HEK293T (cell line): ENCODE measurements at regions not wholly inside any gene's neighbourhood (a gene's known extent, or its start where the extent isn't known, plus 50 kb on each side); places are given as distances from the start of the nearest gene placed in this dataset.

Experiments used
- CTCF ChIA-PET: fragments of 350-600 bp; formaldehyde crosslinking; extraction: SDS; loops from one replicate; lab custom pipeline; 2021; ENCODE audit warnings: antibody characterized with exemption, inconsistent platforms; lab: Yijun Ruan, JAX
- POLR2A ChIA-PET: fragments of 350-600 bp; formaldehyde crosslinking; extraction: SDS; loops from one replicate; lab custom pipeline; 2020; ENCODE audit warnings: antibody characterized with exemption, inconsistent platforms; lab: Yijun Ruan, JAX
- DNase-seq: peaks from one replicate; pipeline ENCODE4 v3.0.0; 2012; ENCODE audit warnings: mixed read lengths; ENCODE audit errors: extremely low spot score
- ARNT ChIP-seq: fragments of 450-650 bp; IDR thresholded peaks from 2 replicates; pipeline ENCODE4 v1.6.1; 2017; ENCODE audit warnings: mild to moderate bottlenecking
- BHLHE40 ChIP-seq: fragments of 450-650 bp; IDR thresholded peaks from 2 replicates; pipeline ENCODE4 v1.6.1; 2016; ENCODE audit warnings: mild to moderate bottlenecking, moderate library complexity, borderline replicate concordance
- CTBP1 ChIP-seq: fragments of 450-650 bp; IDR thresholded peaks from 2 replicates; pipeline ENCODE4 v1.6.1; 2016; ENCODE audit warnings: borderline replicate concordance
- ELF4 ChIP-seq: fragments of 450-650 bp; IDR thresholded peaks from 2 replicates; pipeline ENCODE4 v1.6.1; 2017; ENCODE audit warnings: antibody characterized with exemption
- FOXA1 ChIP-seq: fragments of 450-650 bp; IDR thresholded peaks from 2 replicates; pipeline ENCODE4 v1.6.1; 2016; ENCODE audit warnings: mild to moderate bottlenecking
- FOXK2 ChIP-seq: fragments of 450-650 bp; IDR thresholded peaks from 2 replicates; pipeline ENCODE4 v1.6.1; 2016; ENCODE audit warnings: mild to moderate bottlenecking
- FOXM1 ChIP-seq: fragments of 450-650 bp; IDR thresholded peaks from 2 replicates; pipeline ENCODE4 v1.6.1; 2017; ENCODE audit warnings: mild to moderate bottlenecking, borderline replicate concordance
- HDGF ChIP-seq: fragments of 450-650 bp; IDR thresholded peaks from 2 replicates; pipeline ENCODE4 v1.6.1; 2017; ENCODE audit warnings: antibody characterized with exemption, borderline replicate concordance
- L3MBTL2 ChIP-seq: fragments of 450-650 bp; conservative IDR thresholded peaks from 2 replicates; pipeline ENCODE4 v1.6.1; 2016; ENCODE audit warnings: mild to moderate bottlenecking
- LEF1 ChIP-seq: fragments of 450-650 bp; IDR thresholded peaks from 2 replicates; pipeline ENCODE4 v1.6.1; 2017; ENCODE audit warnings: mild to moderate bottlenecking, borderline replicate concordance
- NFRKB ChIP-seq: fragments of 450-650 bp; IDR thresholded peaks from 2 replicates; pipeline ENCODE4 v1.6.1; 2016; ENCODE audit warnings: mild to moderate bottlenecking, moderate library complexity
- PKNOX1 ChIP-seq: fragments of 450-650 bp; IDR thresholded peaks from 2 replicates; pipeline ENCODE4 v1.6.1; 2016
- SP1 ChIP-seq: fragments of 450-650 bp; IDR thresholded peaks from 2 replicates; pipeline ENCODE4 v1.6.1; 2017
- SUZ12 ChIP-seq: fragments of 450-650 bp; IDR thresholded peaks from 2 replicates; pipeline ENCODE4 v1.6.1; 2016; ENCODE audit warnings: mild to moderate bottlenecking
- TARDBP ChIP-seq: fragments of 450-650 bp; IDR thresholded peaks from 2 replicates; pipeline ENCODE4 v1.6.1; 2016
- ZNF384 ChIP-seq: fragments of 450-650 bp; IDR thresholded peaks from 2 replicates; pipeline ENCODE4 v1.6.1; 2016

- ChIA-PET POLR2A (no interaction called here), CTCF (no interaction called here)
- no peak for TF ChIP-seq LEF1
- TF ChIP-seq CTBP1: no peak
- TF ChIP-seq ARNT: no peak
- TF ChIP-seq ZNF384: no peak
- no peak for TF ChIP-seq FOXK2
- TF ChIP-seq BHLHE40: no peak
- no peak for TF ChIP-seq FOXM1
- TF ChIP-seq HDGF: no peak
- TF ChIP-seq PKNOX1: no peak
- TF ChIP-seq SP1: no peak
- no peak for TF ChIP-seq NFRKB
- no peak for TF ChIP-seq FOXA1
- no peak for TF ChIP-seq ELF4
- TF ChIP-seq L3MBTL2: no peak
- TF ChIP-seq SUZ12: no peak
- no peak for TF ChIP-seq TARDBP
- no peak for DNase-seq
Measured at GRCh38 chrX:116226665-116227484, 56.3 kb downstream of the AGTR2 start.

- DNase-seq: no peak
- no peak for TF ChIP-seq CTBP1
- no peak for TF ChIP-seq ARNT
- no peak for TF ChIP-seq BHLHE40
- POLR2A ChIA-PET: no interaction called here
- CTCF ChIA-PET: no interaction called here
Measured at GRCh38 chrX:116230130-116230898, 59.8 kb downstream of the AGTR2 start.

GRCh38 chrX:116232833-116233232 lies 62.3 kb downstream of the AGTR2 start:
- no peak for TF ChIP-seq ARNT
- no peak for TF ChIP-seq SUZ12
- no peak for TF ChIP-seq ZNF384
- no peak for TF ChIP-seq PKNOX1
- TF ChIP-seq NFRKB: no peak
- TF ChIP-seq CTBP1: no peak
- TF ChIP-seq L3MBTL2: no peak
- no peak for TF ChIP-seq FOXK2
- TF ChIP-seq SP1: no peak
- TF ChIP-seq HDGF: no peak
- no peak for TF ChIP-seq FOXA1
- TF ChIP-seq LEF1: no peak
- TF ChIP-seq TARDBP: no peak
- no peak for TF ChIP-seq BHLHE40
- no peak for TF ChIP-seq ELF4
- no peak for TF ChIP-seq FOXM1
- ChIA-PET POLR2A (no interaction called here), CTCF (no interaction called here)
- DNase-seq: no peak

GRCh38 chrX:116236666-116237065 lies 66.1 kb downstream of the AGTR2 start:
- TF ChIP-seq FOXK2 (no peak), FOXA1 (no peak), FOXM1 (no peak), ARNT (no peak), ELF4 (no peak), L3MBTL2 (no peak), TARDBP (no peak), BHLHE40 (no peak), NFRKB (no peak), ZNF384 (no peak), PKNOX1 (no peak), CTBP1 (no peak)
- CTCF ChIA-PET: no interaction called here
- POLR2A ChIA-PET: no interaction called here
- DNase-seq: no peak

GRCh38 chrX:116238093-116238492 lies 67.5 kb downstream of the AGTR2 start:
- no peak for TF ChIP-seq CTBP1
- ChIA-PET POLR2A (no interaction called here), CTCF (no interaction called here)
- DNase-seq: no peak

GRCh38 chrX:116238567-116239255 lies 68.2 kb downstream of the AGTR2 start:
- TF ChIP-seq FOXM1 (no peak), FOXA1 (no peak), ZNF384 (no peak), LEF1 (no peak), TARDBP (no peak), NFRKB (no peak), FOXK2 (no peak), SUZ12 (no peak), ARNT (no peak), SP1 (no peak), HDGF (no peak), BHLHE40 (no peak), L3MBTL2 (no peak)
- ChIA-PET POLR2A (no interaction called here), CTCF (no interaction called here)
- no peak for DNase-seq
